Endodermal cell (in vitro differentiated cells): ENCODE measurements at regions not wholly inside any gene's neighbourhood (a gene's known extent, or its start where the extent isn't known, plus 50 kb on each side); places are given as distances from the start of the nearest gene placed in this dataset.

Experiments used
- DNase-seq: peaks from one replicate; pipeline ENCODE4 v3.0.0-alpha.2; 2017
- H3K27ac ChIP-seq: 2 replicates; pipeline ENCODE4 v1.5.1; 2013; ENCODE audit warnings: mild to moderate bottlenecking, low read depth, low read length, moderate library complexity
- H3K27me3 ChIP-seq: 2 replicates; pipeline ENCODE4 v1.6.1; 2013; ENCODE audit warnings: mild to moderate bottlenecking, low read length, moderate library complexity; ENCODE audit not compliant: insufficient read depth, control insufficient read depth, poor library complexity, severe bottlenecking
- H3K36me3 ChIP-seq: 2 replicates; pipeline ENCODE4 v1.7.0; 2013; ENCODE audit warnings: mild to moderate bottlenecking, low read length, moderate library complexity; ENCODE audit not compliant: control insufficient read depth, insufficient read depth
- H3K4me1 ChIP-seq: one replicate; pipeline ENCODE4 v1.7.0; 2013; ENCODE audit warnings: low read length; ENCODE audit not compliant: control insufficient read depth, insufficient read depth
- H3K4me3 ChIP-seq: 2 replicates; pipeline ENCODE4 v1.5.1; 2013; ENCODE audit warnings: mild to moderate bottlenecking, low read length, moderate library complexity
- H3K9ac ChIP-seq: 2 replicates; pipeline ENCODE4 v1.6.1; 2013; ENCODE audit warnings: mild to moderate bottlenecking, low read length, moderate library complexity; ENCODE audit not compliant: poor library complexity, severe bottlenecking; ENCODE audit errors: extremely low read depth
- H3K9me3 ChIP-seq: 2 replicates; pipeline ENCODE4 v1.6.1; 2013; ENCODE audit warnings: mild to moderate bottlenecking, low read length, moderate library complexity; ENCODE audit not compliant: control insufficient read depth
- H3K27ac Mint-ChIP-seq: 2 replicates; pipeline ENCODE4 v1.8.0; 2020; ENCODE audit warnings: mixed read lengths
- H3K27me3 Mint-ChIP-seq: 2 replicates; pipeline ENCODE4 v1.8.0; 2021; ENCODE audit warnings: mild to moderate bottlenecking, mixed read lengths; ENCODE audit not compliant: insufficient read depth
- H3K36me3 Mint-ChIP-seq: 2 replicates; pipeline ENCODE4 v1.8.0; 2020; ENCODE audit warnings: low read depth, mixed read lengths
- H3K4me1 Mint-ChIP-seq: 2 replicates; pipeline ENCODE4 v1.8.0; 2020; ENCODE audit warnings: mixed read lengths
- H3K4me3 Mint-ChIP-seq: 2 replicates; pipeline ENCODE4 v1.8.0; 2020; ENCODE audit warnings: mild to moderate bottlenecking, moderate library complexity, mixed read lengths
- H3K9me3 Mint-ChIP-seq: 2 replicates; pipeline ENCODE4 v1.8.0; 2020; ENCODE audit warnings: mild to moderate bottlenecking, mixed read lengths
- CTCF ChIP-seq: fragments of 200-600 bp; sonication (generic); conservative IDR thresholded peaks from 2 replicates; pipeline ENCODE4 v1.5.0; 2021; ENCODE audit warnings: antibody characterized with exemption, mild to moderate bottlenecking
- WGBS, 2 experiments: methylation state at CpG; one replicate each; pipeline versions ENCODE4 v1.1.5 to v1.1.7; 2013; ENCODE audit warnings: missing lambda C conversion rate in 2 of 2, mixed read lengths in 1 of 2; ENCODE audit not compliant: insufficient coverage in 1 of 2, insufficient read length in 1 of 2; 5-methylcytosine and 5-hydroxymethylcytosine counted together

- Histone ChIP-seq H3K9ac (no peak overlapping the region), H3K4me1 (no peaks in the 10 kb centered on the region), H3K9me3 (no peaks in the 10 kb centered on the region), H3K27ac (no peak overlapping the region), H3K27me3 (no peaks in the 10 kb centered on the region), H3K36me3 (no peaks in the 10 kb centered on the region), H3K4me3 (no peak overlapping the region)
- Mint-ChIP-seq H3K4me1 (no peaks in the 10 kb centered on the region), H3K4me3 (no peak overlapping the region), H3K27ac (no peak overlapping the region), H3K9me3 (no peaks in the 10 kb centered on the region), H3K27me3 (no peaks in the 10 kb centered on the region), H3K36me3 (no peaks in the 10 kb centered on the region)
- DNase-seq: no peak
- 88 to 95% methylated on average over 2 of the region's 2 CpGs for WGBS, 2 experiments
- no peak for TF ChIP-seq CTCF
Observed at GRCh38 chr4:34920032-34920431, 1324.3 kb downstream of the ARAP2 start.

GRCh38 chr4:34921391-34921790 lies 1322.9 kb downstream of the ARAP2 start:
- H3K27me3 Mint-ChIP-seq: no peaks in the 10 kb centered on the region
- no peaks in the 10 kb centered on the region for H3K36me3 Mint-ChIP-seq
- Histone ChIP-seq H3K36me3 (no peaks in the 10 kb centered on the region), H3K27ac (no peak overlapping the region), H3K9me3 (no peaks in the 10 kb centered on the region), H3K9ac (no peak overlapping the region), H3K4me1 (no peaks in the 10 kb centered on the region), H3K27me3 (no peaks in the 10 kb centered on the region), H3K4me3 (no peak overlapping the region)
- H3K4me3 Mint-ChIP-seq: no peak overlapping the region
- H3K9me3 Mint-ChIP-seq: no peaks in the 10 kb centered on the region
- no peak for DNase-seq
- no peaks in the 10 kb centered on the region for H3K4me1 Mint-ChIP-seq
- 97 to 100% methylated on average over 2 to 3 of the region's 3 CpGs for WGBS, 2 experiments
- TF ChIP-seq CTCF: no peak
- no peak overlapping the region for H3K27ac Mint-ChIP-seq

GRCh38 chr4:34922325-34922724 lies 1322.0 kb downstream of the ARAP2 start:
- Mint-ChIP-seq H3K4me1 (no peaks in the 10 kb centered on the region), H3K4me3 (no peak overlapping the region), H3K27me3 (no peaks in the 10 kb centered on the region), H3K9me3 (no peaks in the 10 kb centered on the region), H3K27ac (no peak overlapping the region), H3K36me3 (no peaks in the 10 kb centered on the region)
- TF ChIP-seq CTCF: no peak
- Histone ChIP-seq H3K4me3 (no peak overlapping the region), H3K9ac (no peak overlapping the region), H3K4me1 (no peaks in the 10 kb centered on the region), H3K36me3 (no peaks in the 10 kb centered on the region), H3K9me3 (no peaks in the 10 kb centered on the region), H3K27ac (no peak overlapping the region), H3K27me3 (no peaks in the 10 kb centered on the region)
- WGBS, 2 experiments: 96 to 100% methylated on average over 2 of the region's 2 CpGs
- no peak for DNase-seq
